AG04449 (cell line): ENCODE measurements at regions not wholly inside any gene's neighbourhood (a gene's known extent, or its start where the extent isn't known, plus 50 kb on each side); places are given as distances from the start of the nearest gene placed in this dataset.

Source experiments
- CTCF ChIA-PET: fragments of 350-600 bp; formaldehyde crosslinking; extraction: SDS; loops from one replicate; lab custom pipeline; 2021; ENCODE audit warnings: antibody characterized with exemption; lab: Yijun Ruan, JAX
- POLR2A ChIA-PET: fragments of 400-600, 350-600 bp; formaldehyde crosslinking; extraction: SDS; loops from one replicate; lab custom pipeline; 2020; ENCODE audit warnings: antibody characterized with exemption, inconsistent platforms; lab: Yijun Ruan, JAX
- DNase-seq: peaks from one replicate; pipeline ENCODE4 v3.0.0-alpha.2; 2010; ENCODE audit warnings: low read depth, low spot score
- H3K4me3 ChIP-seq: 2 replicates; pipeline ENCODE4 v1.5.1; 2011; ENCODE audit warnings: low read depth, mild to moderate bottlenecking, control low read depth, low read length
- TF ChIP-seq, protein P1 (sequence below): IDR thresholded peaks from one replicate; pipeline ENCODE4 v1.5.1; 2011; ENCODE audit warnings: mild to moderate bottlenecking, moderate library complexity, low read length, control low read depth, inconsistent platforms; ENCODE audit not compliant: insufficient read depth; ENCODE audit errors: missing control alignments

- TF ChIP-seq, protein P1, sequence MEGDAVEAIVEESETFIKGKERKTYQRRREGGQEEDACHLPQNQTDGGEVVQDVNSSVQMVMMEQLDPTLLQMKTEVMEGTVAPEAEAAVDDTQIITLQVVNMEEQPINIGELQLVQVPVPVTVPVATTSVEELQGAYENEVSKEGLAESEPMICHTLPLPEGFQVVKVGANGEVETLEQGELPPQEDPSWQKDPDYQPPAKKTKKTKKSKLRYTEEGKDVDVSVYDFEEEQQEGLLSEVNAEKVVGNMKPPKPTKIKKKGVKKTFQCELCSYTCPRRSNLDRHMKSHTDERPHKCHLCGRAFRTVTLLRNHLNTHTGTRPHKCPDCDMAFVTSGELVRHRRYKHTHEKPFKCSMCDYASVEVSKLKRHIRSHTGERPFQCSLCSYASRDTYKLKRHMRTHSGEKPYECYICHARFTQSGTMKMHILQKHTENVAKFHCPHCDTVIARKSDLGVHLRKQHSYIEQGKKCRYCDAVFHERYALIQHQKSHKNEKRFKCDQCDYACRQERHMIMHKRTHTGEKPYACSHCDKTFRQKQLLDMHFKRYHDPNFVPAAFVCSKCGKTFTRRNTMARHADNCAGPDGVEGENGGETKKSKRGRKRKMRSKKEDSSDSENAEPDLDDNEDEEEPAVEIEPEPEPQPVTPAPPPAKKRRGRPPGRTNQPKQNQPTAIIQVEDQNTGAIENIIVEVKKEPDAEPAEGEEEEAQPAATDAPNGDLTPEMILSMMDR: no peak
- CTCF ChIA-PET: no interaction called here
- POLR2A ChIA-PET: no interaction called here
- no peak for DNase-seq
- no peak overlapping the region for H3K4me3 ChIP-seq
Observed at GRCh38 chr5:116668390-116668789, 93.8 kb upstream of the SEMA6A start.

- CTCF ChIA-PET: no interaction called here
Observed at GRCh38 chr5:116666901-116667300, 92.3 kb upstream of the SEMA6A start.

GRCh38 chr5:116664988-116665387 is 90.4 kb upstream of the SEMA6A start:
- TF ChIP-seq, protein P1: no peak
- CTCF ChIA-PET: no interaction called here
- no peak overlapping the region for H3K4me3 ChIP-seq
- POLR2A ChIA-PET: no interaction called here
- no peak for DNase-seq

More at GRCh38 chr5:116666901-116667300, 92.3 kb upstream of the SEMA6A start:
- TF ChIP-seq, protein P1: no peak
- DNase-seq: no peak
- no peak overlapping the region for H3K4me3 ChIP-seq
- POLR2A ChIA-PET: no interaction called here

DNA sequence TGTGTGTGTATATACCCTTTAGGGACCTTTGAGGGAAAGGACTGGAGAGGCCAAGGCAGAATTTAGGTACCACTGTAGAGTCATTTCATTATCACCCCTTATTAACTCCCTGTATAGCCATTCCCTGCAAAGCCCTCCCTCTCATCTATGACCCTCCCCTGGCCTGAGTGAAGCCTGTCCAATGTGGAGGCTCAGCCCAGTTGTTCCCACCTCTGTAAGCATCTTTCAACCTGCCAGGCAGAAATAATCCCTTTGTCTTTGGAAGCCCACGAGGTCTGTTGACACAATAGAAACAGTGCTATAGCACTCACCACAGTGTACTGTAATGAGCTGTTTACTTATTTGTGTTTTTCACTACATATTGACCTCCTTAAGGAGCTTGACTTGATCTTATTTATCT is 88.5 kb upstream of the SEMA6A start:
- TF ChIP-seq, protein P1: no peak
- no peak for DNase-seq
- ChIA-PET CTCF (no interaction called here), POLR2A (no interaction called here)
- no peak overlapping the region for H3K4me3 ChIP-seq

- ChIA-PET CTCF (no interaction called here), POLR2A (no interaction called here)
- no peak overlapping the region for H3K4me3 ChIP-seq
- TF ChIP-seq, protein P1: no peak
- DNase-seq: no peak
Observed at GRCh38 chr5:116661419-116661818, 86.8 kb upstream of the SEMA6A start.

- POLR2A ChIA-PET: no interaction called here
Observed at GRCh38 chr5:116660929-116661328, 86.3 kb upstream of the SEMA6A start.

More at GRCh38 chr5:116660929-116661328, 86.3 kb upstream of the SEMA6A start:
- CTCF ChIA-PET: no interaction called here
- no peak for DNase-seq
- TF ChIP-seq, protein P1: no peak
- H3K4me3 ChIP-seq: no peak overlapping the region
